Bronchial epithelial cell (primary cell): ENCODE measurements at regions not wholly inside any gene's neighbourhood (a gene's known extent, or its start where the extent isn't known, plus 50 kb on each side); places are given as distances from the start of the nearest gene placed in this dataset.
"Not testable (repeated sequence)": the region's sequence is repeated elsewhere in the genome, so short reads cannot be mapped to it uniquely, and the experiment has no call there.

Experiments used
- DNase-seq: peaks from one replicate; pipeline ENCODE4 v3.0.0-alpha.2; 2010; ENCODE audit warnings: low read depth
- FAIRE-seq: peaks from 2 replicates; lab custom pipeline; 2011; peaks lifted over from hg19 to GRCh38; lab: Jason Lieb, UNC
- H3K27me3 ChIP-seq: 2 replicates; pipeline ENCODE4 v1.5.1; 2011; ENCODE audit warnings: low read length; ENCODE audit not compliant: control insufficient read depth, insufficient read depth
- H3K36me3 ChIP-seq: 2 replicates; pipeline ENCODE4 v1.5.1; 2011; ENCODE audit warnings: low read length; ENCODE audit not compliant: control insufficient read depth, insufficient read depth
- H3K4me3 ChIP-seq: 2 replicates; pipeline ENCODE4 v1.5.1; 2011; ENCODE audit warnings: mild to moderate bottlenecking, low read depth, low read length, control low read depth
- TF ChIP-seq, protein P1 (sequence below): IDR thresholded peaks from 2 replicates; pipeline ENCODE4 v1.5.1; 2011; ENCODE audit warnings: mild to moderate bottlenecking, moderate library complexity, low read length, control low read depth, inconsistent platforms; ENCODE audit not compliant: insufficient read depth, severe bottlenecking

GRCh38 chr3:106435899-106436453 lies 567.2 kb upstream of the CBLB start:
- no peaks in the 10 kb centered on the region for H3K36me3 ChIP-seq
- no peak for DNase-seq
- TF ChIP-seq, protein P1, sequence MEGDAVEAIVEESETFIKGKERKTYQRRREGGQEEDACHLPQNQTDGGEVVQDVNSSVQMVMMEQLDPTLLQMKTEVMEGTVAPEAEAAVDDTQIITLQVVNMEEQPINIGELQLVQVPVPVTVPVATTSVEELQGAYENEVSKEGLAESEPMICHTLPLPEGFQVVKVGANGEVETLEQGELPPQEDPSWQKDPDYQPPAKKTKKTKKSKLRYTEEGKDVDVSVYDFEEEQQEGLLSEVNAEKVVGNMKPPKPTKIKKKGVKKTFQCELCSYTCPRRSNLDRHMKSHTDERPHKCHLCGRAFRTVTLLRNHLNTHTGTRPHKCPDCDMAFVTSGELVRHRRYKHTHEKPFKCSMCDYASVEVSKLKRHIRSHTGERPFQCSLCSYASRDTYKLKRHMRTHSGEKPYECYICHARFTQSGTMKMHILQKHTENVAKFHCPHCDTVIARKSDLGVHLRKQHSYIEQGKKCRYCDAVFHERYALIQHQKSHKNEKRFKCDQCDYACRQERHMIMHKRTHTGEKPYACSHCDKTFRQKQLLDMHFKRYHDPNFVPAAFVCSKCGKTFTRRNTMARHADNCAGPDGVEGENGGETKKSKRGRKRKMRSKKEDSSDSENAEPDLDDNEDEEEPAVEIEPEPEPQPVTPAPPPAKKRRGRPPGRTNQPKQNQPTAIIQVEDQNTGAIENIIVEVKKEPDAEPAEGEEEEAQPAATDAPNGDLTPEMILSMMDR = no peak
- no peak for FAIRE-seq
- no peaks in the 10 kb centered on the region for H3K27me3 ChIP-seq
- H3K4me3 ChIP-seq = no peak overlapping the region

GRCh38 chr3:106438887-106439286 lies 570.1 kb upstream of the CBLB start:
- H3K27me3 ChIP-seq = no peaks in the 10 kb centered on the region
- H3K4me3 ChIP-seq = no peak overlapping the region
- H3K36me3 ChIP-seq = no peaks in the 10 kb centered on the region
- DNase-seq (no peak), FAIRE-seq (no peak)
- TF ChIP-seq, protein P1 = no peak

- DNase-seq (no peak), FAIRE-seq (no peak)
- H3K4me3 ChIP-seq = no peak overlapping the region
- H3K27me3 ChIP-seq = no peaks in the 10 kb centered on the region
- no peaks in the 10 kb centered on the region for H3K36me3 ChIP-seq
- TF ChIP-seq, protein P1 = no peak
Observed at GRCh38 chr3:106440672-106441071, 571.9 kb upstream of the CBLB start.

DNA sequence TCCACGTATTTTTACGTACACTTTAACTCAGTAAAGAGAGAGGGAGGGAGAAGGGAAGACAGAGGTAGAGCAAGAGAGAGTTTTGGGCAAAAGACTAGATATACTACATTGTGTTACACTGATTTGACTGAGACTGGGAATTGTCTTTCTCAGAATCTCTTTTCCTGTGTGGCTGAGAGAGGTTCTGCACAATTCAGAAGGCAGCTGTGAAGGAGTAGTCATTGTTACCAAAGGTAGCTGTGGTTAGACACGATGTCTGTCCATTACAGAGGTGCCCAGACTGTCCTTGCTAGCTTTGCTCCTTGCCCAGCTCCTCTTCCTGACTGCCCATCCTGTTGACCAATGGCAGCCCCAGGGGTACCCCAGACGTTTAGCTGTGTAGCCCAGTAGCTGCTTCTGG lies 577.5 kb upstream of the CBLB start:
- TF ChIP-seq, protein P1 = no peak
- Histone ChIP-seq H3K4me3 (no peak overlapping the region), H3K36me3 (no peaks in the 10 kb centered on the region), H3K27me3 (no peaks in the 10 kb centered on the region)
- DNase-seq (no peak), FAIRE-seq (no peak)

GRCh38 chr3:106447723-106448301 lies 579.0 kb upstream of the CBLB start:
- TF ChIP-seq, protein P1 = no peak
- FAIRE-seq = no peak
- Histone ChIP-seq H3K36me3 (no peaks in the 10 kb centered on the region), H3K27me3 (no peaks in the 10 kb centered on the region), H3K4me3 (no peak overlapping the region)
- no peak for DNase-seq

DNA sequence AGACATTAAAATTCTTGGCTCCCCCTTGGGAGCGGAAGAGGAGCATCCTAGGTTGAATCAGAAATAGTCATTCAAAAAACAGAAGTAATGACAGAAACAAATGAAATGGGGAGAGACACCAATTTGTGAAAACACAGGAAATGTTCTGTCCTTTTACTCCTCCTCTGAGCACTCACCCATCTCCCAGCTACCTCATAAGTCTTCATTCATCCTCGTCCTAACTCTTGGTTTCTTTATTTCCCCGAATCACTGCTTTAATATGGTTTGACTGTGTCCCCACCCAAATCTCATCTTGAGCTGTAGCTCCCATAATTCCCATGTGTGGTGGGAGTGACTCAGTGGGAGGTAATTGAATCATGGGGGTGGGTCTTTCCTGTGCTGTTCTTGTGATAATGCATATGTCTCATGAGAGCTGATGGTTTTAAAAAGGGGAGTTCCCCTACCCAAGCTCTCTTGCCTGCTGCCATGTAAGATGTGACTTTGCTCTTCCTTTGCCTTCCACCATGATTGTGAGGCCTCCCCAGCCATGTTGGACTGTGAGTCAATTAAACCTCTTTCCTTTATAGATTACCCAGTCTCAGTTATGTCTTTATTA lies 579.7 kb upstream of the CBLB start:
- FAIRE-seq = not testable (repeated sequence)

More for the DNA sequence above, 579.7 kb upstream of the CBLB start:
- H3K27me3 ChIP-seq, H3K4me3 ChIP-seq, DNase-seq, H3K36me3 ChIP-seq: not testable (repeated sequence)
